NCI-H1694 (cell line): ENCODE measurements at regions not wholly inside any gene's neighbourhood (a gene's known extent, or its start where the extent isn't known, plus 50 kb on each side); places are given as distances from the start of the nearest gene placed in this dataset.

Experiments used
- DNase-seq: peaks from one replicate; lab custom pipeline; 2025; lab: John Stamatoyannopoulos, UW

- no peak for DNase-seq
Observed at GRCh38 chr1:116232989-116233514, 121.9 kb downstream of the MAB21L3 start.

DNA sequence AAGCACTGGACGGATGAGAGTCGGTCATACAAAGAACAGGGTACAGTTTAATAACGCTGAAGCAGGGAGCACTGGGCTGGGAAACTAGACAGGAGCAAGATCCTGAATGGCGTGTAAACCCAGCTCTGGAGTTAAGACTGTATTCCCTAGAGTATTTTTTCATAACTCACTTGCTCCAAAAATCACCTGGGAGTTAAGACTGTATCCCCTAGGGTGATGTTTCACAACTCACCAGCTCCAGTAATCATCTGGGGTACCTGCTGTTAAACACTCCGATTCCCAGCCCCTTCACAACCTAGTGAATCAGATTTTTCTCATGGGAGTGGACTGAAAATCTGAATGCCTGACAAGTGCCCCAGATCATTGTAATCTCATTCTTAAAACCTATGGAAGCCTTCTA, 123.2 kb downstream of the MAB21L3 start:
- no peak for DNase-seq

- no peak for DNase-seq
Observed at GRCh38 chr1:116239916-116240315, 128.7 kb downstream of the MAB21L3 start.

DNA sequence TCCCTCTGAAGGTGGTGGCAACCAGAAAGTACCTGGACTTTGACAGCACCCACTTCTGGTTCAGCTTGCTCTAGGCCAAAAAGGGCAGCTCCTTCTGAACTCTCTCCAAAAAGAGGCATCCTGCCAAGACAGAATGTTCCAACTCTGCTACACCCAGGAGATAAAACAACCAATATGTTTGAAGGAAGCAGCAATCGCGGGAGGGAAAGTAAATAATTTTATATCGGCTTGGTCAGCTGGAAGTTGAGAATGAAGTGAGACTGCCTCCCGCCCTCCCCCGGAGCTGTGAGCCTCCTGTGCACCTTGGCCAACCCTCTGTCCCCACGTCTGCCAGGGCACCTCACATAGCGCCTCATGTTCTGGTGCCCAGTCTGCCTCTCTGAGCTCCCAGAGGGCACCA, 130.3 kb upstream of the ATP1A1 start:
- DNase-seq, result no peak

GRCh38 chr1:116243333-116244054, 129.6 kb upstream of the ATP1A1 start:
- no peak for DNase-seq

DNA sequence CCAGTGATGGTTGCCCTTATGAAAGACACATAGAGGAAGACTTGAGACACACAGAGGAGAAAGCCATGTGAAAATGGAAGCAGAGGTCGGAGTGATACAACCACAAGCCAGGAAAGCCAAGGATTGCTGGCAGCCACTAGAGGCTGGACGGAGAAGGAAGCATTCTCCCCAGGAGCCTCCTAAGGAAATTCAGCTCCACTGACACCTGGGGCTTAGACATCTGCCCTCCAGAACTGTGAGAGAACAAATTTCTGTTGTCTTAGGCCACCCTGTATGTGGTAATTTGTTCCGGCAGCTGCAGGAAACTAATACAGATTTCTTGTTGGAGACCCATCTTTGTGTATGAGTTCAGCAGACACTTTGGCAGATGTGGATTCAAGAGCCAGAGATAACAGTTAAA, 126.9 kb upstream of the ATP1A1 start:
- no peak for DNase-seq

DNA sequence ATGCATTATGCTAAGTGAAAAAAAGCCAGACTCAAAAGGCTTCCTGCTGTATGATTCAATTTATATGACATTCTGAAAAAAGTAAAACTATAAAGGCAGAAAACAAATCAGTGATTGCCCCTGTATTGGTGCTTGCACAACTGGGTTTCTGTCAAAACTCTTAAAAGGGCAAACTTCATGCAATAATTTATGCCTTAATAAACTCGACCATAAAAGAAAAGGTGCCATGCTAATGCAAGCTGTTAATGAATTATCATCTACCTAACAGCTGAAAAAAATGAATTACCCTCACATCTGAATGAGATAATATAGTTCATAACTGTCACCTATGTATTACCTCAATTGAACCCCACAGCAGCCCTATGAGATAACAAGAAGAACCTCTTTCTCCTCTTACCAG, 120.8 kb upstream of the ATP1A1 start:
- no peak for DNase-seq

DNA sequence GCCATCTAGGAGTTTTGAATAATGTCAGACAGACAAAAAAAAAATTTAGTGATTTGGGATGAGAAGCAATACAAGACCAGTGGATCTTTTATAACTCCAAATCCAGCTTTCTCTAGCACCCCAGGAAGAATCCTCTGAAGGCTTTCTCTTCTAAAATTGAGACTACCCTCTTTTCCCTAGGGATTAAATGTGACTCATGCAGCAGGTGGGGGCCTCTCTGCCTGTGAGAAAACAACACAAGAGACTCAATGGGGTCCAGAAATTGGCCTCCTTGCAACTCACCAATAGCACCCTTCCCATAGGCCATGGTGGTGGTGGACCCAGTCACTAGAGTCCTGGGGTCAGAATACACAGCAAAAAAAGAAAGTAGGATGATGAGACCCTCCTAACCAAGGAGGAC, 120.3 kb upstream of the ATP1A1 start:
- no peak for DNase-seq

DNA sequence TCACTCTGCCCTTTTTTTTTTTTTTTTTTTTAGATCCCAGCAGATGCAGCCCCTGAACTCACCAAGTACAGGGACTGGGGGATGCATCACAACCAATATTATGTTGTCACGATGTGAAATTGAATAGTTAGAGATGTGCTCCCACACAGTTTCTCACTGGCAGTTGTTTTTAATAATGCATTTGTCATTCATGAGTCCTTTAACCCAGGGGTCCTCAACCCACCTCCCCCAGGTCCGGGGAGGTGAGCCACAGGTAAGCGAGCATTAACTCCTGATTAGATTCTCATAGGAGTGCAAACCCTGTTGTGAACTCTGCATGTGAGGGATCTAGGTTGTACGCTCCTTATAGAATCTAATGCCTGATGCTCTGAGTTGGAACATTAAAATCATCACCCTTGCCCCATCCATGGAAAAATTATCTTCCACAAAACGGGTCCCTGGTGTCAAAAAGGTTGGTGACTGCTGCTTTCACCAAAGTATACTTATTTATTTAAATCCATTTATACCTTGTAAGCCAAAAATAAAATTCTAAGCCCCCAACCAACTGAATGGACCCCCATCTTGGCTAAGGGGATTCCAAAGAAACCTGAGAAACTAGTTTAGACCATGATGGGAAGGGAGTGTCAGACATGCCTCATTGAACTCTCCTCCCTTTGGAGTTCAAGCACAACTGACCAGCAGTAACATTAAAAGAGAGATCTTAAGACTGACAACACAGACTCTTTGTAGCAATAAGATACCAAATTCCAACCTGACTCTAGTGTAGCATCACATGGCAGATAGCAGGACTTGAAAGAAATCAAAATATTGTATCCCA, 119.3 kb upstream of the ATP1A1 start:
- DNase-seq, result no peak

- DNase-seq, result no peak
Observed at GRCh38 chr1:116254776-116255175, 118.3 kb upstream of the ATP1A1 start.

- DNase-seq, result no peak
Observed at GRCh38 chr1:116255486-116256285, 117.4 kb upstream of the ATP1A1 start.

- DNase-seq, result no peak
Observed at GRCh38 chr1:116256286-116256649, 116.8 kb upstream of the ATP1A1 start.

GRCh38 chr1:116256875-116257274, 116.2 kb upstream of the ATP1A1 start:
- no peak for DNase-seq

GRCh38 chr1:116257341-116257767, 115.7 kb upstream of the ATP1A1 start:
- DNase-seq, result no peak

- no peak for DNase-seq
Observed at GRCh38 chr1:116257836-116258235, 115.2 kb upstream of the ATP1A1 start.

DNA sequence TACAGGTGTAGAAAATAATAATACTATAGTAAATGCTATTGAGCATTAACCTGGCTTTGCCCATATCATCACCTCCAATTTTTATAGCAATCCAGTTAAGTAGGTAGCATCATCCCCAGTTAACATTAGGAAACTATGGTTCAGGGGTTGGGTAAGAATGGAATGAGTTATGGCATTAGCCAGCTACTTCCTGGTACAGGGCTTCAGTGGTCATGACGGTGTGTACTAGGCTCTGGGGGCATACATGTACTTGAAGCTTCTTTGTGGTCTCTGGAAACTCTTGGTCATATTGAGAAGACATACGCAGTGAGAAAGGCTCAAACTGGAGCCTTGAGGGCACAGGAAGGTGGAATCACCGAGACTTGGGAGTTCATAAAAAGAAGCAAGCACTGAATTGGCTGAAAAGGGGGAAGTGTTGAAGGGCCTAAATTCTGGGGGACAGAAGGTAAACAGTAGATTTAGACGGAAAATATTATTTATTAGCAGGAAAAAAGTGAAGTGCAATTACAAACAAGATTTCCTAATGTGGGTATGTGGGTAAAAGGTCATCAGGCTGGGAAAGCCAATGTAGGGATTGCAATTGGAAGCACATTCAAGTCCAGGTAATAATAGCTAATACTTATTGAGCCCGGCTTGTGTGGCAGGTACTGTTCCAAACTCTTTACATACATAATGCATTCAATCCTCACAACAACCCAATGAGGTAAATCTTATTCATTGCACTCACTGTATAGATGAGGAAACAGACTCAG, 114.2 kb upstream of the ATP1A1 start:
- DNase-seq, result no peak

DNA sequence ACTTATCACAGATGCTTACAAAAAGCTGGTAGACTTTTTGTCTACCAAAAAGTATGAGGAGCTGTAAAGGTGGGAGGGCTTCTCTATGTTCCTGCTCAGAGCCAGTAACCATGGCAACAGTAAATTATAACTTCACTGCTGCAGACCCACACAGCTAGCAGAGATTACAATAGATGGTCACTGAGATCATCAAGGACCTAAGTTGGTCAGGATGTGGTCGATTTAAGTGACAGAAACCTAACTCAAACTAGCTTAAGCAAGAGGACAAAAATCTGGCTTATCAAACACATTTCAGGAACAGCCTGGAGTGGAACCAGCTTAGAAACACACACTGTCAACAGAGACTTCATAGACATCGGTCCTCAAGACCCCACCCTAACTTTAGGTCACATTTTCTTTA, 113.4 kb upstream of the ATP1A1 start:
- no peak for DNase-seq

DNA sequence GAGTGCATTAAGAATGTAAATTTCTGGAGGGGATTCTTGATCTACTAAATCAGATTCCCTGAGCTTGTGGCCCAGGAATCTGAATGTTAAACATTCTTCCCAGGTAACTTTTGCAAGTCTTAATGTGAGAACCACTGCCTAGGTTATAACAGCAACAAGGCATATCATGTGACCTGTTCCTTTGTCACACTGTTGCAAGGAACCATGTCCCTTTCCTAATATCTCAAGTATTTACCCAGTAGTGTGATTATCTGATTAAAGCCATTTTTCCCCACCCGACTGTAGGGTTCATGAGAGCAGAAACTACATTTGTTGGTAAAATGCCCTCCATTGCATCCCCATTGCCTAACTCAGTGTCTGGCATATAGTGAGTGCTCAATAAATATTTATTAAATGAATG, 112.9 kb upstream of the ATP1A1 start:
- DNase-seq, result no peak

DNA sequence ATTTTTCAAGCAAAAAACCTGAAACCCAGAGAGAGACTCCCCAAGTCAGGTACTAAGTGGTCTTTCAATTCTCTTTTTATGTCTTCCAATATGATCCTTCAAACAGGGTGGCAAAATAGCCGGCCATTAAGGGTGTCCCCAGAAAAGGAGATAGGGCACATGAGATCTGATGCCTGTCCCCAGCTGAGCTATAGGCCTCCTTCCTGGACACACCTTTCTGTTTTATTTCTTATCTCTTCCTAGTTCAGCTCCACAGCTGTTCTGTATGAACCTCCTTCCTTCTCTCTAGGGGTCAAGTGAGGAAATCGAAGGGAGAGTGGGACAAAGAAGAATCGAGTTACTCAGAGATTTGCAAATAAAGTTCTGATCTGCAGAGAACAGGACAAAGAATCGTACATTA, 112.4 kb upstream of the ATP1A1 start:
- DNase-seq, result no peak

DNA sequence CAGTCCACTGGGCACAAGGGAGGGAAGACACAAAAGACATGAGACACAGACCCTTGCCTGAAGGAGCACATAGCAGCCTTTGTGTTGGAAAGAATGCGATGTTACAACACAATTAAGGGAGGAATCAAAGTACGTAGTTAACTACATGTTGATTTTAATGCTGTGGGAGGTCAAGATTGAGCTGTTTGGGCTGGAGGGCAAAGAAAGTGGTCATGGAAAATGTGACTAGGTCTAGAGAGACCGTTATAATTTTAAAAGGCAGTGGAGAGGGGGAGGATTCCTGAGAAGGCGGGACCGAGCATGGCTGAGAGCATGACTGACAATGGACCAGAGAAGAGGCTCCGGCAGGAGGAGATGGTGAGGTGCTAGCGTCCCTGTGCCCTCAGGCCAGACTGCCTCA, 111.8 kb upstream of the ATP1A1 start:
- DNase-seq, result no peak

- DNase-seq, result no peak
Observed at GRCh38 chr1:116262207-116262994, 110.6 kb upstream of the ATP1A1 start.
